MM.1S (cell line): ENCODE measurements at regions not wholly inside any gene's neighbourhood (a gene's known extent, or its start where the extent isn't known, plus 50 kb on each side); places are given as distances from the start of the nearest gene placed in this dataset.

Experiments used
- EZH2 ChIP-seq: fragments of 300-600 bp; sonication (generic); optimal IDR thresholded peaks from 2 replicates; pipeline ENCODE3; 2017; ENCODE audit warnings: low read depth, mild to moderate bottlenecking, antibody characterized with exemption, low read length, mixed read lengths
- EZH2phosphoT487 ChIP-seq: fragments of 300-600 bp; sonication (generic); IDR thresholded peaks from 2 replicates; pipeline ENCODE4 v1.6.1; 2018; ENCODE audit warnings: antibody characterized with exemption, low read length
- TF ChIP-seq, protein P1 (sequence below): fragments of 300-600 bp; sonication (generic); IDR thresholded peaks from 2 replicates; pipeline ENCODE4 v1.5.1; 2016; ENCODE audit warnings: antibody characterized with exemption, low read length, mixed read lengths

GRCh38 chr7:50166997-50167965 lies 74.2 kb upstream of the ZPBP start:
- TF ChIP-seq EZH2phosphoT487 (no peak), EZH2 (no peak)
- TF ChIP-seq, protein P1, sequence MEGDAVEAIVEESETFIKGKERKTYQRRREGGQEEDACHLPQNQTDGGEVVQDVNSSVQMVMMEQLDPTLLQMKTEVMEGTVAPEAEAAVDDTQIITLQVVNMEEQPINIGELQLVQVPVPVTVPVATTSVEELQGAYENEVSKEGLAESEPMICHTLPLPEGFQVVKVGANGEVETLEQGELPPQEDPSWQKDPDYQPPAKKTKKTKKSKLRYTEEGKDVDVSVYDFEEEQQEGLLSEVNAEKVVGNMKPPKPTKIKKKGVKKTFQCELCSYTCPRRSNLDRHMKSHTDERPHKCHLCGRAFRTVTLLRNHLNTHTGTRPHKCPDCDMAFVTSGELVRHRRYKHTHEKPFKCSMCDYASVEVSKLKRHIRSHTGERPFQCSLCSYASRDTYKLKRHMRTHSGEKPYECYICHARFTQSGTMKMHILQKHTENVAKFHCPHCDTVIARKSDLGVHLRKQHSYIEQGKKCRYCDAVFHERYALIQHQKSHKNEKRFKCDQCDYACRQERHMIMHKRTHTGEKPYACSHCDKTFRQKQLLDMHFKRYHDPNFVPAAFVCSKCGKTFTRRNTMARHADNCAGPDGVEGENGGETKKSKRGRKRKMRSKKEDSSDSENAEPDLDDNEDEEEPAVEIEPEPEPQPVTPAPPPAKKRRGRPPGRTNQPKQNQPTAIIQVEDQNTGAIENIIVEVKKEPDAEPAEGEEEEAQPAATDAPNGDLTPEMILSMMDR, result no peak
